PC-9 (cell line): ENCODE measurements at regions not wholly inside any gene's neighbourhood (a gene's known extent, or its start where the extent isn't known, plus 50 kb on each side); places are given as distances from the start of the nearest gene placed in this dataset.
"Not testable (repeated sequence)": the region's sequence is repeated elsewhere in the genome, so short reads cannot be mapped to it uniquely, and the experiment has no call there.

Experiments
- CTCF ChIP-seq: fragments of 200-600 bp; sonication (generic); conservative IDR thresholded peaks from 2 replicates; pipeline ENCODE4 v1.6.1; 2017; ENCODE audit warnings: mixed run types, antibody characterized with exemption, mild to moderate bottlenecking, moderate library complexity
- EZH2 ChIP-seq: fragments of 200-600 bp; sonication (generic); IDR thresholded peaks from 2 replicates; pipeline ENCODE4 v1.8.0; 2017; ENCODE audit warnings: antibody characterized with exemption, low read depth

- not testable (repeated sequence) for TF ChIP-seq CTCF, EZH2
Measured at GRCh38 chr9:65441324-65441920, 156.4 kb upstream of the FOXD4L5 start.
